ENCODE measurements at regions not wholly inside any gene's neighbourhood (a gene's known extent, or its start where the extent isn't known, plus 50 kb on each side); places are given as distances from the start of the nearest gene placed in this dataset.

DNA sequence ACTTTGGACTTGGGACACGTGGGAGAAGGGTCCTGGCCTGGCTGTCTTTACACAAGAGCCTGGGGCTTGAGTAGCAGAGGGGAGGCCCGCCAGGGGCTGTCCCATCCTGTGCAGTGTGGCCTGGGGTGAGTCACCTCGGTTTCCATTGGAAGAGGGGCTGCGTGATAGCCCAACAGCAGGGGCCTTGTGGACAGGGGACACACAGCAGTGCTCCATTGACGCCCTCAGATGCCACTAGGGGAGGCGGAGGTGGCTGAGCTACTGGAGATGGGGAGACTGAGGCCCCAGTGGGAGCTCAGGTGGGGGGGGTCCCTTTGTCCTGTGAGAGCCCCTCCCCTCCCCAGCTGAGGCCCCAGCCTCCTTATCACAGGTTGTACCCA is 50.0 kb upstream of the RNU6ATAC start:
- DNase-seq (ENCODE audit: insufficient read length, low spot score) (no peak), FAIRE-seq (no peak)
- TF ChIP-seq TAF1 (IDR thresholded peaks at IDR 0.05; ENCODE audit: low read depth, low read length) = no peak
- no peak for TF ChIP-seq PAX5 (IDR thresholded peaks at IDR 0.05; ENCODE audit: insufficient read depth, low read length, severe bottlenecking)
- no peak for TF ChIP-seq POLR2AphosphoS5 (IDR thresholded peaks at IDR 0.05; ENCODE audit: low read depth, low read length)
- no peak for TF ChIP-seq POLR2A (IDR thresholded peaks at IDR 0.05; ENCODE audit: low read depth, low read length)
- no peak for TF ChIP-seq SPI1 (IDR thresholded peaks at IDR 0.05; ENCODE audit: low read depth, low read length)
- no peak for TF ChIP-seq POU2F2 (IDR thresholded peaks at IDR 0.05; ENCODE audit: low read depth, low read length)

GRCh38 chr9:134214766-134215419 is 50.5 kb upstream of the RNU6ATAC start:
- DNase-seq (ENCODE audit: insufficient read length, low spot score) (no peak), FAIRE-seq (no peak)
- no peak for TF ChIP-seq POU2F2 (IDR thresholded peaks at IDR 0.05; ENCODE audit: low read depth, low read length)
- no peak for TF ChIP-seq POLR2AphosphoS5 (IDR thresholded peaks at IDR 0.05; ENCODE audit: low read depth, low read length)
- no peak for TF ChIP-seq POLR2A (IDR thresholded peaks at IDR 0.05; ENCODE audit: low read depth, low read length)
- no peak for TF ChIP-seq SPI1 (IDR thresholded peaks at IDR 0.05; ENCODE audit: low read depth, low read length)

DNA sequence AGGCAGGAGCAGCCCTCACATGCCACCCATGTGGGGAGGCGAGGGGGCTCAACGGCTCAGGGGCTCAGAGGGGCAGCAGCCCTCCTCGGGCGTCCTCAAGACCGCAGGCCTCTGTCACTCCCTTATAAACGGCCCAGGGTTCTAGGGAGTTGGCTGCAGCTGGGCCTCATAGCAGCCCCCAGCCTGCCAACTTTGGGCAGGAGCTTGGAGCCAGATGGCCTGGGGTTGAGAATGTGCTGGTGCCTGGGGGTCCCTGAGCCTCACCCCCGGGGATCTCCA is 51.0 kb upstream of the RNU6ATAC start:
- DNase-seq (ENCODE audit: insufficient read length, low spot score) (no peak), FAIRE-seq (no peak)
- no peak for TF ChIP-seq SPI1 (IDR thresholded peaks at IDR 0.05; ENCODE audit: low read depth, low read length)
- TF ChIP-seq POLR2AphosphoS5 (IDR thresholded peaks at IDR 0.05; ENCODE audit: low read depth, low read length) = no peak
- TF ChIP-seq TAF1 (IDR thresholded peaks at IDR 0.05; ENCODE audit: low read depth, low read length) = no peak
- no peak for TF ChIP-seq POU2F2 (IDR thresholded peaks at IDR 0.05; ENCODE audit: low read depth, low read length)
- no peak for TF ChIP-seq POLR2A (IDR thresholded peaks at IDR 0.05; ENCODE audit: low read depth, low read length)
- TF ChIP-seq PAX5 (IDR thresholded peaks at IDR 0.05; ENCODE audit: insufficient read depth, low read length, severe bottlenecking) = no peak

- no peak for TF ChIP-seq POLR2AphosphoS5 (IDR thresholded peaks at IDR 0.05; ENCODE audit: low read depth, low read length)
- no peak for TF ChIP-seq PAX5 (IDR thresholded peaks at IDR 0.05; ENCODE audit: insufficient read depth, low read length, severe bottlenecking)
- TF ChIP-seq POLR2A (IDR thresholded peaks at IDR 0.05; ENCODE audit: low read depth, low read length) = no peak
- no peak for TF ChIP-seq SPI1 (IDR thresholded peaks at IDR 0.05; ENCODE audit: low read depth, low read length)
- no peak for TF ChIP-seq TAF1 (IDR thresholded peaks at IDR 0.05; ENCODE audit: low read depth, low read length)
- no peak for TF ChIP-seq POU2F2 (IDR thresholded peaks at IDR 0.05; ENCODE audit: low read depth, low read length)
- DNase-seq (ENCODE audit: insufficient read length, low spot score) (no peak), FAIRE-seq (no peak)
Measured at GRCh38 chr9:134215699-134216448, 51.5 kb upstream of the RNU6ATAC start.

DNA sequence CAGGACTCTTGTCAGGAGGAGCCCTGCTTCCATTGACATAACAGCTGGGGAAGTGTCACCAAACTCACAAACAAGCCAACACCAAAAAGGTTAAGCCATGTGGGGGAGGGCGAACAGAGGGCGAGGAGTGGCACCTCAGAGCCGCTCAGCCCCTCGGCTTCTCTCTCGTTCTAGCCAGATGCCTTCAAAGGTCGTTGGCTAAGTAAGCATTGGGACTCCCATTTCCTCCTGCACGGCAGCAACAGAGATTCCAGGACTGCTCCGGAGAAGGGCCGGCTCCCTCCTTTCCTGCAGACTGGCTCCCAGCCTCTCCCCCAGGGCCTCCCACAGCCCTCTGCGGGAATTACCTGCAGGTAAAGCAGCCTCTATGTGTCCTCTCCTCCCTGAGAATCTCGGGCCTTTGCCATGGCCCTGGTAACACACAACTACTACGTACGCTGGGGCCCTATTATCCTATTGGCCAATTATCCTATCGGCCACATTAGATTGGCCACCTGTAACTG is 52.1 kb upstream of the RNU6ATAC start:
- TF ChIP-seq POU2F2 (IDR thresholded peaks at IDR 0.05; ENCODE audit: low read depth, low read length) (no peak), TAF1 (IDR thresholded peaks at IDR 0.05; ENCODE audit: low read depth, low read length) (no peak), POLR2A (IDR thresholded peaks at IDR 0.05; ENCODE audit: low read depth, low read length) (no peak), PAX5 (IDR thresholded peaks at IDR 0.05; ENCODE audit: insufficient read depth, low read length, severe bottlenecking) (no peak), SPI1 (IDR thresholded peaks at IDR 0.05; ENCODE audit: low read depth, low read length) (no peak), POLR2AphosphoS5 (IDR thresholded peaks at IDR 0.05; ENCODE audit: low read depth, low read length) (no peak)
- FAIRE-seq (no peak), DNase-seq (ENCODE audit: insufficient read length, low spot score) (no peak)

DNA sequence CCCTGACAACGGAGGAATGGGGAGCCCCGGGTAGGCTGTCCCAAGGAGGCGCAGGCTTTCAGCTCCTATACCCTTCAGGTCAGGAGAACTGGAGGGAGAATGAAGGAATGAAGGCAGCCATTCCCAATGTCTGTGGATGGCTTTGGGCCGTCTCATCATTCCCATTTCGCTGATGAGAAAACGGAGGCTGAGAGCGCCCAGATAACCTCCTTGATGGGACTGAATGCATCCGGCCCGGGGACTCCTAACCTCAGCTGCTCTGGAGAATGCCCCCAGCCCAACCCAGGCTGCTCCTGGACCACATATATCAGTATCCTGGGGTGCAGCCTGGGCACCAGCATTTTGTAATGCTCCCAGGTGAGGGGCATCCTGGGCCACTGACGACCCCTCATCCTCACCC is 52.6 kb upstream of the RNU6ATAC start:
- no peak for FAIRE-seq
- TF ChIP-seq POU2F2 (IDR thresholded peaks at IDR 0.05; ENCODE audit: low read depth, low read length) = no peak
- no peak for TF ChIP-seq POLR2AphosphoS5 (IDR thresholded peaks at IDR 0.05; ENCODE audit: low read depth, low read length)
- TF ChIP-seq POLR2A (IDR thresholded peaks at IDR 0.05; ENCODE audit: low read depth, low read length) = no peak
- TF ChIP-seq TAF1 (IDR thresholded peaks at IDR 0.05; ENCODE audit: low read depth, low read length) = no peak
- no peak for TF ChIP-seq SPI1 (IDR thresholded peaks at IDR 0.05; ENCODE audit: low read depth, low read length)
- TF ChIP-seq PAX5 (IDR thresholded peaks at IDR 0.05; ENCODE audit: insufficient read depth, low read length, severe bottlenecking) = no peak
- DNase-seq (ENCODE audit: insufficient read length, low spot score) = no peak

GRCh38 chr9:134217431-134218210 is 53.3 kb upstream of the RNU6ATAC start:
- FAIRE-seq = no peak
- no peak for DNase-seq (ENCODE audit: insufficient read length, low spot score)
- no peak for TF ChIP-seq POLR2AphosphoS5 (IDR thresholded peaks at IDR 0.05; ENCODE audit: low read depth, low read length)
- TF ChIP-seq POLR2A (IDR thresholded peaks at IDR 0.05; ENCODE audit: low read depth, low read length) = no peak
- no peak for TF ChIP-seq POU2F2 (IDR thresholded peaks at IDR 0.05; ENCODE audit: low read depth, low read length)
- no peak for TF ChIP-seq TAF1 (IDR thresholded peaks at IDR 0.05; ENCODE audit: low read depth, low read length)
- no peak for TF ChIP-seq SPI1 (IDR thresholded peaks at IDR 0.05; ENCODE audit: low read depth, low read length)

DNA sequence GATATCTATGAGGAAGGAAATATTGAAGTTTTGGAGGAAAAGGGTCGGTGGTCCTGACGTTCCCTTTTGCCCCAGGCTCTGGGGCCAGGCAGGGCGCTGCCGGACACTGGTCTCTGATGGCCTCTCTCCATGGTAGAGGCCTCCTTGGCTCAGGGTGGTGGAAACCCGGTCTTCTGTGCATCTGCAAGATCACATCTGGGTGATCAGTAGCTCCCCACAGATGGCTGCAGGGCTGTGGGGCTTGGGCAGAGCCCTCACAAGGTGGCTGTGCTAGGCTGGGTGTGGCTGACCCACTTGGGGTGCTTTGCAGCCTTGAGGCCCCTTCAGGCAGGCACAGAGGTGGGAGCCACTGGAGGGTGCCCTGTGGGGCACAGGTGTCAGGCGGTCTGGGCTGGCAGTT is 53.9 kb upstream of the RNU6ATAC start:
- FAIRE-seq (no peak), DNase-seq (ENCODE audit: insufficient read length, low spot score) (no peak)
- TF ChIP-seq TAF1 (IDR thresholded peaks at IDR 0.05; ENCODE audit: low read depth, low read length) (no peak), POU2F2 (IDR thresholded peaks at IDR 0.05; ENCODE audit: low read depth, low read length) (no peak), POLR2A (IDR thresholded peaks at IDR 0.05; ENCODE audit: low read depth, low read length) (no peak), SPI1 (IDR thresholded peaks at IDR 0.05; ENCODE audit: low read depth, low read length) (no peak), PAX5 (IDR thresholded peaks at IDR 0.05; ENCODE audit: insufficient read depth, low read length, severe bottlenecking) (no peak), POLR2AphosphoS5 (IDR thresholded peaks at IDR 0.05; ENCODE audit: low read depth, low read length) (no peak)

GRCh38 chr9:134219646-134220060 is 55.3 kb upstream of the RNU6ATAC start:
- DNase-seq (ENCODE audit: insufficient read length, low spot score) (no peak), FAIRE-seq (no peak)
- no peak for TF ChIP-seq PAX5 (IDR thresholded peaks at IDR 0.05; ENCODE audit: insufficient read depth, low read length, severe bottlenecking)
- no peak for TF ChIP-seq TAF1 (IDR thresholded peaks at IDR 0.05; ENCODE audit: low read depth, low read length)
- no peak for TF ChIP-seq SPI1 (IDR thresholded peaks at IDR 0.05; ENCODE audit: low read depth, low read length)
- TF ChIP-seq POU2F2 (IDR thresholded peaks at IDR 0.05; ENCODE audit: low read depth, low read length) = no peak
- no peak for TF ChIP-seq POLR2AphosphoS5 (IDR thresholded peaks at IDR 0.05; ENCODE audit: low read depth, low read length)
- TF ChIP-seq POLR2A (IDR thresholded peaks at IDR 0.05; ENCODE audit: low read depth, low read length) = no peak

Measured in GM12891 (cell line).